Mucosa of descending colon (tissue), 3 donors: ENCODE measurements at regions not wholly inside any gene's neighbourhood (a gene's known extent, or its start where the extent isn't known, plus 50 kb on each side); places are given as distances from the start of the nearest gene placed in this dataset.

Experiments
- ATAC-seq: fragments of 200-7000 bp; cut with Tn5 transposase; one replicate; pipeline ENCODE4 v1.9.1; 2020; ENCODE audit warnings: mild to moderate bottlenecking, moderate library complexity
- DNase-seq, 3 donors: peaks; one replicate each; pipeline ENCODE4 v3.0.0-alpha.2; 2020
- H3K36me3 ChIP-seq: fragments of 200-600 bp; one replicate; pipeline ENCODE4 v1.8.0; 2021; ENCODE audit warnings: low read depth, mild to moderate bottlenecking
- H3K4me1 ChIP-seq: fragments of 200-600 bp; one replicate; pipeline ENCODE4 v1.8.0; 2021; ENCODE audit warnings: low read depth, mild to moderate bottlenecking
- H3K4me3 ChIP-seq: fragments of 200-600 bp; one replicate; pipeline ENCODE4 v1.8.0; 2021; ENCODE audit warnings: mild to moderate bottlenecking
- H3K9me3 ChIP-seq: fragments of 200-600 bp; one replicate; pipeline ENCODE4 v1.8.0; 2021; ENCODE audit warnings: mild to moderate bottlenecking
- CTCF ChIP-seq: fragments of 200-600 bp; IDR thresholded peaks from one replicate; pipeline ENCODE4 v1.8.0; 2022; ENCODE audit warnings: antibody characterized with exemption, mild to moderate bottlenecking
- intact Hi-C, 2 donors: fragments of 100-400 bp; cut with DNase I in 1 of 2; cut with micrococcal nuclease in 1 of 2; formaldehyde crosslinking; loops; one replicate each; pipeline versions ENCODE4 v1.11.0 to v1.11.1; 2022; cut with DNase I, micrococcal nuclease
- donor health status: DM: no; HTN: no; CAD: no; lungs with moderate emphysema.
- donor health status: DM: no; HTN: no; CAD: no.
- donor health status: DM: no; HTN: yes; CAD: no.

GRCh38 chr2:129205176-129205575, 774.3 kb upstream of the RAB6C start:
- ATAC-seq, result no peak
- intact Hi-C loops, result no loop called here
- Histone ChIP-seq H3K36me3 (no peaks in the 10 kb centered on the region), H3K9me3 (no peaks in the 10 kb centered on the region), H3K4me1 (no peaks in the 10 kb centered on the region), H3K4me3 (no peak overlapping the region)
- no peak for TF ChIP-seq CTCF
- DNase-seq, result no peak

- H3K9me3 ChIP-seq, result no peaks in the 10 kb centered on the region
- TF ChIP-seq CTCF, result no peak
- DNase-seq (no peak), ATAC-seq (no peak)
- no peak overlapping the region for H3K4me3 ChIP-seq
- no peaks in the 10 kb centered on the region for H3K4me1 ChIP-seq
- H3K36me3 ChIP-seq, result no peaks in the 10 kb centered on the region
- intact Hi-C loops, result no loop called here
Observed at GRCh38 chr2:129205766-129206165, 773.7 kb upstream of the RAB6C start.

- H3K36me3 ChIP-seq, result no peaks in the 10 kb centered on the region
- no peaks in the 10 kb centered on the region for H3K4me1 ChIP-seq
- ATAC-seq, result no peak
- intact Hi-C loops, result no loop called here
- TF ChIP-seq CTCF, result no peak
- no peak for DNase-seq
- no peaks in the 10 kb centered on the region for H3K9me3 ChIP-seq
- H3K4me3 ChIP-seq, result no peak overlapping the region
Observed at GRCh38 chr2:129212299-129212958, 767.0 kb upstream of the RAB6C start.

- Histone ChIP-seq H3K36me3 (no peaks in the 10 kb centered on the region), H3K9me3 (no peaks in the 10 kb centered on the region), H3K4me1 (no peaks in the 10 kb centered on the region), H3K4me3 (no peak overlapping the region)
- ATAC-seq (no peak), DNase-seq (no peak)
- no peak for TF ChIP-seq CTCF
- intact Hi-C loops, result no loop called here
Observed at GRCh38 chr2:129224022-129224421, 755.4 kb upstream of the RAB6C start.

GRCh38 chr2:129224486-129224885, 755.0 kb upstream of the RAB6C start:
- TF ChIP-seq CTCF, result no peak
- DNase-seq (no peak), ATAC-seq (no peak)
- H3K4me1 ChIP-seq, result no peaks in the 10 kb centered on the region
- H3K4me3 ChIP-seq, result no peak overlapping the region
- H3K9me3 ChIP-seq, result no peaks in the 10 kb centered on the region
- intact Hi-C loops, result no loop called here
- H3K36me3 ChIP-seq, result no peaks in the 10 kb centered on the region

GRCh38 chr2:129229196-129229595, 750.3 kb upstream of the RAB6C start:
- intact Hi-C loops, result no loop called here
- Histone ChIP-seq H3K9me3 (no peaks in the 10 kb centered on the region), H3K4me1 (no peaks in the 10 kb centered on the region), H3K4me3 (no peak overlapping the region), H3K36me3 (no peaks in the 10 kb centered on the region)
- TF ChIP-seq CTCF, result no peak
- DNase-seq (no peak), ATAC-seq (no peak)
